ACHN (cell line): ENCODE measurements at regions not wholly inside any gene's neighbourhood (a gene's known extent, or its start where the extent isn't known, plus 50 kb on each side); places are given as distances from the start of the nearest gene placed in this dataset.

Source experiments
- DNase-seq: peaks from one replicate; pipeline ENCODE4 v3.0.0-alpha.2; 2015
- in situ Hi-C: cut with HindIII; loops from 2 replicates; pipeline ENCODE4 v1.10.0; 2017; ENCODE audit warnings: low sequenced_read_pairs, low pct_ligation_motif_present, low pct_unique_long_range_greater_than_20kb

- DNase-seq, result no peak
- in situ Hi-C loops, result no loop called here
Observed at GRCh38 chr10:130485958-130486895, 350.0 kb downstream of the GLRX3 start.

GRCh38 chr10:130486906-130487305 lies 350.7 kb downstream of the GLRX3 start:
- in situ Hi-C loops, result no loop called here
- no peak for DNase-seq

- no peak for DNase-seq
- in situ Hi-C loops, result no loop called here
Observed at GRCh38 chr10:130487566-130487965, 351.4 kb downstream of the GLRX3 start.

GRCh38 chr10:130489891-130490290 lies 353.7 kb downstream of the GLRX3 start:
- in situ Hi-C loops, result no loop called here
- DNase-seq, result no peak

GRCh38 chr10:130491011-130491692 lies 355.0 kb downstream of the GLRX3 start:
- in situ Hi-C loops, result no loop called here
- no peak for DNase-seq

- DNase-seq, result no peak
Observed at GRCh38 chr10:130491693-130492050, 355.5 kb downstream of the GLRX3 start.

GRCh38 chr10:130492266-130492934 lies 356.2 kb downstream of the GLRX3 start:
- in situ Hi-C loops, result no loop called here
- DNase-seq, result no peak

More at GRCh38 chr10:130491693-130492050, 355.5 kb downstream of the GLRX3 start:
- in situ Hi-C loops, result no loop called here

GRCh38 chr10:130493021-130493420 lies 356.8 kb downstream of the GLRX3 start:
- no peak for DNase-seq
- in situ Hi-C loops, result no loop called here

GRCh38 chr10:130493446-130494145 lies 357.4 kb downstream of the GLRX3 start:
- no peak for DNase-seq
- in situ Hi-C loops, result no loop called here

- in situ Hi-C loops, result no loop called here
- no peak for DNase-seq
Observed at GRCh38 chr10:130495116-130495862, 359.1 kb downstream of the GLRX3 start.

- no peak for DNase-seq
- in situ Hi-C loops, result no loop called here
Observed at GRCh38 chr10:130495891-130496636, 359.9 kb downstream of the GLRX3 start.

GRCh38 chr10:130497056-130498010 lies 361.1 kb downstream of the GLRX3 start:
- in situ Hi-C loops, result no loop called here

GRCh38 chr10:130498042-130498441 lies 361.9 kb downstream of the GLRX3 start:
- in situ Hi-C loops, result no loop called here

More at GRCh38 chr10:130497056-130498010, 361.1 kb downstream of the GLRX3 start:
- no peak for DNase-seq

GRCh38 chr10:130498934-130499333 lies 362.7 kb downstream of the GLRX3 start:
- in situ Hi-C loops, result no loop called here

More at GRCh38 chr10:130498042-130498441, 361.9 kb downstream of the GLRX3 start:
- DNase-seq, result no peak

GRCh38 chr10:130499541-130499940 lies 363.4 kb downstream of the GLRX3 start:
- in situ Hi-C loops, result no loop called here
- DNase-seq, result no peak

More at GRCh38 chr10:130498934-130499333, 362.7 kb downstream of the GLRX3 start:
- no peak for DNase-seq

- DNase-seq, result no peak
- in situ Hi-C loops, result no loop called here
Observed at GRCh38 chr10:130500261-130501000, 364.2 kb downstream of the GLRX3 start.
